Esophagus muscularis mucosa (tissue), 3 donors: ENCODE measurements at regions not wholly inside any gene's neighbourhood (a gene's known extent, or its start where the extent isn't known, plus 50 kb on each side); places are given as distances from the start of the nearest gene placed in this dataset.

Experiments used
- CTCF ChIP-seq, 3 experiments: fragments of 200-600 bp in 2 of 3; fragments of 450-650 bp in 1 of 3; sonication (generic) in 2 of 3; IDR thresholded peaks; one replicate each; pipeline ENCODE4 v1.5.1; 2017 to 2019; ENCODE audit warnings: antibody characterized with exemption in 3 of 3, mild to moderate bottlenecking in 2 of 3, moderate library complexity in 1 of 3
- POLR2A ChIP-seq: fragments of 450-650 bp; IDR thresholded peaks from one replicate; pipeline ENCODE4 v1.6.1; 2017; ENCODE audit warnings: antibody characterized with exemption, moderate library complexity, mild to moderate bottlenecking, low read depth

GRCh38 chr6:137696765-137697164, 170.3 kb upstream of the TNFAIP3 start:
- TF ChIP-seq POLR2A (no peak), CTCF (IDR thresholded peaks at IDR 0.05) (no peak)
